ENCODE measurements at regions not wholly inside any gene's neighbourhood (a gene's known extent, or its start where the extent isn't known, plus 50 kb on each side); places are given as distances from the start of the nearest gene placed in this dataset.

DNA sequence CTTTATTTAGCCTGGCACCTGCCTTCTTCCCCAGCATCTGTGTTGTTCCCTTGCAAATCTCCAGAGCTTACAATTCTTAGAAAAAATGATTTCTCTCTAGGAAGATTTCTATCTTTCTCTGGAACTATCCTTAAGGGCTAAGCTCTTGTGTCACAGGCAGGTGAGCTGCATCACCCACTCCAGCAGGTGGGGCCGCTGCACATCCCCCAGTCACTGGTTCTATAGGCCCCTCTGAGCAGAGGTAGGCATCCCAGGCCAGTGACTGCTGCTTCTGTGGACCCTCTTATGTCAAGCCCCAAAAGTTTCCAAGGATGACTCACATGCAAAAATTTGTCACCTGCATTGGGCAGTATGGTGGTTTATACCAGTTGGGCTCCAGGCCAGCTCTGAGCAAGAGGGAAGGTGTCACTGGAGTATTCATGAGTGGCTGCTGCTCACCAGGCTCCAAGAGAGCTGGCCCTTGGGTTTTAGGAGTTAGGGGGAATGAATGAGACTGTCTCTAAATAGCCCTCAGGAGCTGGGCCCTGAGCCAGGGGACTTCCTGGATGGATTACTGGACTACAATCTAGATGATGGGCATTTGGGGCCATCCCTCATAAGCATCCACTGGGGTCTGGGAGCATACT lies 208.1 kb upstream of the EOLA2 start:
- FAIRE-seq (no peak), DNase-seq (ENCODE audit: insufficient read length, low spot score) (no peak)
- TF ChIP-seq POLR2AphosphoS5 (IDR thresholded peaks at IDR 0.05; ENCODE audit: low read depth, low read length) (no peak), TAF1 (IDR thresholded peaks at IDR 0.05; ENCODE audit: low read depth, low read length) (no peak), POU2F2 (IDR thresholded peaks at IDR 0.05; ENCODE audit: low read depth, low read length) (no peak), POLR2A (IDR thresholded peaks at IDR 0.05; ENCODE audit: low read depth, low read length) (no peak), SPI1 (IDR thresholded peaks at IDR 0.05; ENCODE audit: low read depth, low read length) (no peak), PAX5 (IDR thresholded peaks at IDR 0.05; ENCODE audit: insufficient read depth, low read length, severe bottlenecking) (no peak)

DNA sequence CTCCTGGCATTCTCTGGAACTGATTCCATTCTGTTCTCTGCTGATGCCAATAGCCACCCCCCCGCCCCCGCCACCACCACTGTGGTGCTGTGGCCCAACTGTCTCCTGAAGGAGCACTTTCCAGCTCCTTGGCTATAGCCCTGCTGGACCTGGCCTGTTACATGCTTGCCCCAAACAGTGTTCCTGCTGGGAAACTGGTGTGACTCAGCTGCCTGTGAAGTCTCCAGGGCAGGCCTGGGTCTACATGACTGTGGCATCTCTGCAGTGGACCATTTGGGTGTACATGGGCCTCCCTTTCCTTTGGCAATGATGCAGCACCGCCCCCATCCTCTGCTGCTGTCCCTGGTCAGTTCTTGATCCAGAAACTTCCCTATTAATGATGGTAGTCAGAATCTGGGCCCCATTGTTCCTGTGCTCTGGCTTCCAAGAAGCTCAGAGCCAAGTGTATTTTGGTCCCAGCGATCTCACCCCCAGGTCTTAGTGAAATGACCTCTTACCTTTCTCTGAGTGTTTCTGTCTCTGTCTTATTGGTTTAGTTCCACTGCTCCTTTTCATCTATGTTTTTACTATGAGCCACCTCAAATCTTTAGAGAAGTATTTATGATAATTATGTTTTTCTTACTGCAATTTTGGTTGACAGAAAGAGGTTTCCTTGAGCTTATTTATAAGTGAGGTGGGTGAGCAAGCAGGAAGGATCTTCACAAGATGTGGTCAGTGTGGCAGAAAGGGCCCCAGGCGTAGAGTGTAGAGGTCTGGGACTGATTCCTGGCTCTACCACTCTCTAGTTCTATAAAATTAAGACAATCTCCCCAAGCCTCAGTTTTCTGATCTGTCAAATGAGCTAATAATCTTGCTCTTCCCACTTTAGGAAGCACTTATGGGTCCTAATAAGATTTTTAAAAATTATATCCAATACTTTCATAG lies 210.7 kb upstream of the EOLA2 start:
- TF ChIP-seq POLR2A (IDR thresholded peaks at IDR 0.05; ENCODE audit: low read depth, low read length), result no peak
- DNase-seq (ENCODE audit: insufficient read length, low spot score) (no peak), FAIRE-seq (no peak)

- no peak for DNase-seq (ENCODE audit: insufficient read length, low spot score)
- no peak for FAIRE-seq
- TF ChIP-seq SPI1 (IDR thresholded peaks at IDR 0.05; ENCODE audit: low read depth, low read length), result no peak
- no peak for TF ChIP-seq PAX5 (IDR thresholded peaks at IDR 0.05; ENCODE audit: insufficient read depth, low read length, severe bottlenecking)
- no peak for TF ChIP-seq TAF1 (IDR thresholded peaks at IDR 0.05; ENCODE audit: low read depth, low read length)
- no peak for TF ChIP-seq POLR2AphosphoS5 (IDR thresholded peaks at IDR 0.05; ENCODE audit: low read depth, low read length)
- no peak for TF ChIP-seq POLR2A (IDR thresholded peaks at IDR 0.05; ENCODE audit: low read depth, low read length)
These were observed 211.9 kb upstream of the EOLA2 start for GRCh38 chrX:150150076-150150779.

- TF ChIP-seq SPI1 (IDR thresholded peaks at IDR 0.05; ENCODE audit: low read depth, low read length), result no peak
- TF ChIP-seq TAF1 (IDR thresholded peaks at IDR 0.05; ENCODE audit: low read depth, low read length), result no peak
- TF ChIP-seq POLR2A (IDR thresholded peaks at IDR 0.05; ENCODE audit: low read depth, low read length), result no peak
- no peak for TF ChIP-seq PAX5 (IDR thresholded peaks at IDR 0.05; ENCODE audit: insufficient read depth, low read length, severe bottlenecking)
- TF ChIP-seq POLR2AphosphoS5 (IDR thresholded peaks at IDR 0.05; ENCODE audit: low read depth, low read length), result no peak
- no peak for TF ChIP-seq POU2F2 (IDR thresholded peaks at IDR 0.05; ENCODE audit: low read depth, low read length)
- no peak for DNase-seq (ENCODE audit: insufficient read length, low spot score)
- no peak for FAIRE-seq
These were observed 212.4 kb upstream of the MAMLD1 start for GRCh38 chrX:150150780-150151125.

- DNase-seq (ENCODE audit: insufficient read length, low spot score), result no peak
- TF ChIP-seq SPI1 (IDR thresholded peaks at IDR 0.05; ENCODE audit: low read depth, low read length), result no peak
- TF ChIP-seq PAX5 (IDR thresholded peaks at IDR 0.05; ENCODE audit: insufficient read depth, low read length, severe bottlenecking), result no peak
- TF ChIP-seq POLR2AphosphoS5 (IDR thresholded peaks at IDR 0.05; ENCODE audit: low read depth, low read length), result no peak
- TF ChIP-seq POLR2A (IDR thresholded peaks at IDR 0.05; ENCODE audit: low read depth, low read length), result no peak
- no peak for TF ChIP-seq TAF1 (IDR thresholded peaks at IDR 0.05; ENCODE audit: low read depth, low read length)
- TF ChIP-seq POU2F2 (IDR thresholded peaks at IDR 0.05; ENCODE audit: low read depth, low read length), result no peak
- FAIRE-seq, result no peak
These were observed 211.1 kb upstream of the MAMLD1 start for GRCh38 chrX:150152036-150152435.

DNA sequence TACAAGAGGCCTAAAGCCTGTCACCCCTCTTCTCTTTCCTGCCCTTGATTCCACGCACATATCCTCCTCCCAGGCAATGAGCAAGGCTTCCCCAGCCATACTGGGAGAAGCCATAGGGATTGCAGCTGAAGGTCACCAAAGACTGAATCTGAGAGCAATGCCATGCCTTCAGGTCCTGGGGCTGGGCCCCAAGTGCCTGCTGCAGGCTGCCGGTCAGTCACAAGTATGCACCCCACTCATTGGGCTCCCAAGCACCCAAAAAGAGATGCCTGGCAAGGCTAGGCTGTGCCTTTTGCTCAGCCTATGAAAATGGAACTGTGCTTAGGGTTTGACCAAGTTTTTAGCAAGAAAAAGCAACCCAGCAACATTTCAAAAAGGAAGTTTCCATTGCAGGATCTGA lies 210.6 kb upstream of the MAMLD1 start:
- no peak for TF ChIP-seq PAX5 (IDR thresholded peaks at IDR 0.05; ENCODE audit: insufficient read depth, low read length, severe bottlenecking)
- no peak for TF ChIP-seq POU2F2 (IDR thresholded peaks at IDR 0.05; ENCODE audit: low read depth, low read length)
- TF ChIP-seq POLR2AphosphoS5 (IDR thresholded peaks at IDR 0.05; ENCODE audit: low read depth, low read length), result no peak
- no peak for TF ChIP-seq SPI1 (IDR thresholded peaks at IDR 0.05; ENCODE audit: low read depth, low read length)
- DNase-seq (ENCODE audit: insufficient read length, low spot score) (no peak), FAIRE-seq (no peak)

DNA sequence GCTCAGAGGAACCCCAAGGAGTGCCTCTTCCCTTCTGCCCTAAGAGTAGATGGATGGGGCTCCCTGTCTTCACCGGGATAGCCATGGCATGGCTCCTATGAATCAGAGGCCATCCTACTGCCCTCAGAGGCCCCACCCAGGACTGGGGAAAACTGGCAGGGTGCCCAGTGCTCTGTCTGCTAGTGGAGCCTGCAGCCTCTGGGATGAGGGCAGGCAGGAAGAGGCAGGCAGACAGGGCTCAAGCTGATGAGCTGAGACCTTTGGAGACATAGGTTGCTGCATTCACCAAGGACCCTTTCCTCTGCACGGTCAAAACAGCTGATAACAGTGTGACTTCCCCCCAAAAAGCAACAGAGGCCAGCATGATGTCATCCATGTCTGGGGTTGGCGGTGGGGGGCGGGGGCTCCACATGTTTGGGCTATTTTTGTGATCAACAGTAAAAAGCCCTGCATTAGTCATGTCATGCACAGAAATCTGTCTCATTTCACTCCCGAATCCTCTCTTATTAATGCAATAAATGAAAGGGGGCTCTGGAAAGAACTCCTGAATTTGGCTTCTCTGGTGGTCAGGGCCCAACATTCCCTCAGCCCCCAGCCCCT lies 207.6 kb upstream of the MAMLD1 start:
- DNase-seq (ENCODE audit: insufficient read length, low spot score) (no peak), FAIRE-seq (no peak)
- TF ChIP-seq POLR2A (IDR thresholded peaks at IDR 0.05; ENCODE audit: low read depth, low read length), result no peak
- no peak for TF ChIP-seq PAX5 (IDR thresholded peaks at IDR 0.05; ENCODE audit: insufficient read depth, low read length, severe bottlenecking)
- no peak for TF ChIP-seq POLR2AphosphoS5 (IDR thresholded peaks at IDR 0.05; ENCODE audit: low read depth, low read length)
- no peak for TF ChIP-seq TAF1 (IDR thresholded peaks at IDR 0.05; ENCODE audit: low read depth, low read length)
- TF ChIP-seq SPI1 (IDR thresholded peaks at IDR 0.05; ENCODE audit: low read depth, low read length), result no peak
- no peak for TF ChIP-seq POU2F2 (IDR thresholded peaks at IDR 0.05; ENCODE audit: low read depth, low read length)

DNA sequence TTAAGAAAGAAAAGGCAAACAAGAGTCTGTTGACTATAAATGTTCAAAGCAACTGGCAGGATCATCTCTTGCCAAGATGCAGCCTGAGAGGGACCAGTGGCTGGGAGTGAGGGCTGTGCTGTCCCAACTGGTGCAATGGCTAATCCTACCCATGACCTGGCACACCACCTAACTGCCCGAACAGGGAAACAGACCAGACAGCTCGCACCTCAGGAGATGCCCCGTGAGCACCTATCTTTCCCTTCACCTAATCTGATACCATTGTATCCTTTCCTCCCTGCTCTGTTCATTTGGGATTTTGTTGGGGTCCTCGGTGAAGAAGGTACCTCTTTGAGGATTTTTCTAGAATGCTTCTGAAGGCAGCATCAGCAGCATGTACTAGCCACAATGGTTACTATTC lies 206.5 kb upstream of the MAMLD1 start:
- TF ChIP-seq POLR2A (IDR thresholded peaks at IDR 0.05; ENCODE audit: low read depth, low read length) (no peak), POU2F2 (IDR thresholded peaks at IDR 0.05; ENCODE audit: low read depth, low read length) (no peak), PAX5 (IDR thresholded peaks at IDR 0.05; ENCODE audit: insufficient read depth, low read length, severe bottlenecking) (no peak), SPI1 (IDR thresholded peaks at IDR 0.05; ENCODE audit: low read depth, low read length) (no peak), TAF1 (IDR thresholded peaks at IDR 0.05; ENCODE audit: low read depth, low read length) (no peak), POLR2AphosphoS5 (IDR thresholded peaks at IDR 0.05; ENCODE audit: low read depth, low read length) (no peak)
- FAIRE-seq, result no peak
- no peak for DNase-seq (ENCODE audit: insufficient read length, low spot score)

DNA sequence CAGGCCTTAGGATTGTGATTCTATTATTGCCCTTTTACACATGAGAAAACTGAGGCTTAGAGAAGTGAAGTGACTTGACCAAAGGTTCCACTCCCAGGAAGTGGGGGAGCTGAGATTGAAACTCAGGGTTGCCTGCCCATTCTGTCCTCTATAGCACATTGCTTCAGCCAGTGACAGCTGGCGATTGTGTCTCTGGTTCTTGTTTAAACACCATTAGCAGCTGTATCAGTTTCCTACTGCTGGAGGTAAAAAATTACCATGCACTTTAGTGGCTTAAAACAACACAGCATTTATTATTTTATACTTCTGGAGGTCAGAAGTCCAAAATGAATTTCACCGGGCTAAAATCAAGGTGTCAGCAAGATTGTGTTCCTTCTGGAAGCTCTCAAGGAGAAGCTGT lies 205.8 kb upstream of the MAMLD1 start:
- DNase-seq (ENCODE audit: insufficient read length, low spot score), result no peak
- FAIRE-seq, result no peak
- no peak for TF ChIP-seq POLR2AphosphoS5 (IDR thresholded peaks at IDR 0.05; ENCODE audit: low read depth, low read length)
- TF ChIP-seq POLR2A (IDR thresholded peaks at IDR 0.05; ENCODE audit: low read depth, low read length), result no peak
- TF ChIP-seq TAF1 (IDR thresholded peaks at IDR 0.05; ENCODE audit: low read depth, low read length), result no peak
- no peak for TF ChIP-seq POU2F2 (IDR thresholded peaks at IDR 0.05; ENCODE audit: low read depth, low read length)
- no peak for TF ChIP-seq PAX5 (IDR thresholded peaks at IDR 0.05; ENCODE audit: insufficient read depth, low read length, severe bottlenecking)
- TF ChIP-seq SPI1 (IDR thresholded peaks at IDR 0.05; ENCODE audit: low read depth, low read length), result no peak
